ENCODE measurements at regions not wholly inside any gene's neighbourhood (a gene's known extent, or its start where the extent isn't known, plus 50 kb on each side); places are given as distances from the start of the nearest gene placed in this dataset.

- DNase-seq (ENCODE audit: low read depth in 1 of 2, low spot score in 1 of 2), result no peak
Observed at GRCh38 chr6:4563156-4563555, 213.0 kb upstream of the CDYL start.

- no peak for DNase-seq (ENCODE audit: low read depth in 1 of 2, low spot score in 1 of 2)
Observed at GRCh38 chr6:4561773-4562400, 214.3 kb upstream of the CDYL start.

GRCh38 chr6:4561078-4561435 is 215.1 kb upstream of the CDYL start:
- DNase-seq (ENCODE audit: low read depth in 1 of 2, low spot score in 1 of 2), result no peak

GRCh38 chr6:4560221-4561077 is 215.8 kb upstream of the CDYL start:
- DNase-seq (ENCODE audit: low read depth in 1 of 2, low spot score in 1 of 2), result no peak

DNA sequence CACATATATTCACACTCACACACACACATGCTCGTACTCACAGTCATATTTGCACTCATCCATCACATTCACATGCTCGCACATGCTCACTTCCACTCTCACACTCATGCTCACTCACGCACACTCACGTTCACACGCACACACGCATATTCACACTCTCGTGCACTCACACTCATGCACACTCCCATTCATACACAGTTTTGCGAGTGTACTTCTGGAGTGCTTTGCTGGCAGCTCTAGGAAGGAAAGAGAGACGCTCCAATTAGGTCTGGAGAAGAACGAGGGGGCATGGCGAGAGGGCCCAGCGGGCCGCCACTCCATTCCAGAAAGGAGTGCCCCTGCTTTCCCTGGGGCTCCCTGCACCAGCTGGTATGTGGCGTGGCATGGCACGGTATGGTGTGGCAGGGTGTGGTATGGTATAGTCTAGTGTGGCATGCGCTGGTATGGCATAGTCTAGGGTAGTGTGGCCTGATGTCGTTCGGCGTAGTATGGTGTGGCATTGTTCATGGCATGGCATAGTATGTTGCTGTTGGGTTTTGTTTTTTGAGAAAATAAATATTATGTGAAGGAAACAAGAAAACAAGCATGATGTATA is 216.8 kb upstream of the CDYL start:
- no peak for DNase-seq (ENCODE audit: low read depth in 1 of 2, low spot score in 1 of 2)

GRCh38 chr6:4554645-4555044 is 221.6 kb upstream of the CDYL start:
- no peak for DNase-seq (ENCODE audit: low read depth in 1 of 2, low spot score in 1 of 2)

- no peak for DNase-seq (ENCODE audit: low read depth in 1 of 2, low spot score in 1 of 2)
Observed at GRCh38 chr6:4553387-4553786, 222.8 kb upstream of the CDYL start.

DNA sequence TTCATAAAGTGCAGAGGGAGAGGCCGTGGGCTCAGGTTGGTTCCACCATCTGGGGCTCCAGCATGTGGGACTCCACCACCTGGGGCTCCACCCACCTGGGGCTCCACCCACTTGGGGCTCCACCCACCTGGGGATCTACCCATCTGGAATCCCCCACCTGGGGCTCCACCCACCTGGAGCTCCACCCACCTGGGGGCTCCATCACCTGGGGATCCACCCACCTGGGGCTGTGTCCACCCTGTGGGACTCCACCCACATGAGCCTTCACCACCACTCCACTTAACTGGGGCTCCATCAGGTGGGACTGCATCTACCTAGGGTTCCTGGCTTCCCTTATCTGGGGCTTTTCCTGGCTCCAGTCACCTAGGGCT is 226.0 kb upstream of the CDYL start:
- no peak for DNase-seq (ENCODE audit: low read depth in 1 of 2, low spot score in 1 of 2)

- no peak for DNase-seq (ENCODE audit: low read depth in 1 of 2, low spot score in 1 of 2)
Observed at GRCh38 chr6:4549556-4550226, 226.5 kb upstream of the CDYL start.

DNA sequence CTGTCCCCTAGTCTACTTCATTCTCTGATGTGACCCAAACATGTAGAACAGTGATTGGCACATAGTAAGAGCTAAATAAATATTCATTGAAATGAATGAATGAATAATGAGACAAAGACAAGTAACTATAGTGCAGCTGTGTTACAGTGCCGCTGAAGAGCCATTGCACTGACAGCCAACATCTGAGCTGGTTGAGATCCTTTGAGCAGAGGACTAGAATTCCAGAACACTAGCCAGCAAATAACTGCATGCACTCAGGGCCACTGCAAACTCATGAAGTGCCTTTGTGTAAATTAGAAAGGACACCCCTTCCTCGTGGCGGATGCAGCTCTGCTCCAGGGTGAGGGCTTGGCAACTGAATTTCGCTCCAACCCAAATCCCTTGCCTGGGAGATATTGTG is 230.3 kb upstream of the CDYL start:
- no peak for DNase-seq (ENCODE audit: low read depth in 1 of 2, low spot score in 1 of 2)

GRCh38 chr6:4543596-4543995 is 232.6 kb upstream of the CDYL start:
- no peak for DNase-seq (ENCODE audit: low read depth in 1 of 2, low spot score in 1 of 2)

DNA sequence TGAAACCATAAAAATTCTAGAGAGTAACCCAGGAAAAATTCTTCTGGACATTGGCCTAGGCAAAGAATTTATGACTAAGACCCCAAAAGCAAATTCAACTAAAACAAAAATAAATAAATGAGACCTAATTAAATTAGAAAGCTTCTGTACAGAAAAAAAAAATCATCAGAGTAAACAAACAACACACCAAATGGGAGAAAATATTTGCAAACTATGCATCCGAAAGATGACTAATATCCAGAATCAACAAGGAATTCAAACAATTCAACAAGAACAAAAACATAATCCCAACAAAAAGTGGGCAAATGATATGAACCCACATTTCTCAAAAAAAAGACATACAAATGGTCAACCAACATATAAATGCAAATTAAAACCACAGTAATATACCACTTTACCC is 242.6 kb upstream of the CDYL start:
- DNase-seq (ENCODE audit: low read depth in 1 of 2, low spot score in 1 of 2), result no peak

DNA sequence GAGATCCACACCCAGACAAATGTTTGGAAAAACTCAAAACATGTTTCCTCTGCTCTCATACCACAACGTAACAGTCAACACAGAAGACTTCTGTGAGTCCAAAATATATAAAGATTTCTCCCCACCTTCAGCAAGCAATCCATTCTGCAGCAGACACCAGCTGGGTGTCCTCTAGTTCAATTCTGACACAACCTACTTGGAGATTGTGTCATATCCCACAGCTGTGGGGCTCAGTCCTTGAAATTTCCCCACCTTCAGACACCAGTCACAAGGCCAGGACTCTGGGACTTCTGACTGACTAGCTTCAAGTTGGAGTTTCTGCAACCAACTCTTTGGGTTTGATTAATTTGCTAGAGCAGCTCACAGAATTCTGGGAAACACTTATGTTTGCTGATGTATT is 244.8 kb upstream of the CDYL start:
- no peak for DNase-seq (ENCODE audit: low read depth in 1 of 2, low spot score in 1 of 2)

DNA sequence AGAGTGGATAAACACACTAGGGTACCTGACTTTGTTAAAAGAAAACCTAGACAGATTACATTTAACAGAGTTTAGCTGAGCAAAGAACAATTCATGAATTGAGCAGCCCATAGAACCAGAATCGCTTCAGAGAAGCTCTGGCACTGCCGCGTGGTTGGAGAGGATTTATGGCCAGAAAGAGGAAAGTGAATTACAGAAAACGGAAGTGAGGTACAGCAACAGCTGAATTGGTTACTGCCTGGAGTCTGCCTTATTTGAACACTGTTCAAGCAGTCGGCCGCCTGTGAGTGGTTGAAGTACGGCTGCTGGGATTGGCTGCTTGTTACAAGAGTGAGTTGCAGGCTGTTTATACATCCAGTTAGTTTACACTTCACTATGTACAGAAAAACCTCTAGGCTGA is 253.8 kb upstream of the CDYL start:
- DNase-seq (ENCODE audit: low read depth in 1 of 2, low spot score in 1 of 2), result no peak

GRCh38 chr6:4521070-4521469 is 255.1 kb upstream of the CDYL start:
- DNase-seq (ENCODE audit: low read depth in 1 of 2, low spot score in 1 of 2), result no peak

DNA sequence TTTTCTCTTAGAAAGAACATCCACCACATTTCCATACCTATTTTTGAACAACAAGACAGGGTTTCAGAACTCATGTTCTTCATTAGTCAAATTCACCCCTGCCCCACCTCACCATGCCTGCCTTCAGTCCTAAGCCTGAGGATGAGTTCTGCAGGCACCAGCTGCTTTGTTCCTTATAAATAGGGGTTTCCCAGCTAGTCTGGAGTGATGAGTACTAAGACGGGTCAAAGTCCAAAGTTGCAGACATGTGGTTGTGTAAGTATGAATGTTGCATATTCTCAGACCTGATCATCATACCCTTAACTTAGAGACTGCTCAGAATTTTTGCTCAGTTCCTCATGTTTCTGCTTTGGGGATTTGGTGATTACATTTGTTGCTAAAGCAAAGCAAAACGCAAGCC is 257.7 kb upstream of the CDYL start:
- DNase-seq (ENCODE audit: low read depth in 1 of 2, low spot score in 1 of 2), result no peak

DNA sequence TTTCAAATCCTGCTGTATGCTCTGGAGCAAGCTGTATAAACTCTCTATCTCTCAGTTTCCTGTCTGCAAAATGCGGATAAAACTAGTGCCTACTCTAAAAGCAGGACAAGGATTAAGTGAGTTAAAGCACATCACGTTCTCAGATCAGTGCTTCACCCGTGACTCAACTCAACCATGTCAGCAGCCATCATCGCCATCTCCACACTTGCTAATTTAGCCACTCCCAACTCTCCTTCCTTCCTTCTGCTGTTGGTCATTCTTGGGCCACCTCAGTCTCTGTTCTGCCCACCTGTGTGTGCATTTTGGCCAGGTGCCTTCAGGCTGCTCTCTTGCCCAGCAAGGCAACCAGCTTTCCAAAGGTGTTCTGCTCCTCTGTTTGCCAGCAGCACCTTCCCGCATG is 260.0 kb upstream of the CDYL start:
- DNase-seq (ENCODE audit: low read depth in 1 of 2, low spot score in 1 of 2), result no peak

GRCh38 chr6:4513561-4513960 is 262.6 kb upstream of the CDYL start:
- no peak for DNase-seq (ENCODE audit: low read depth in 1 of 2, low spot score in 1 of 2)

- no peak for DNase-seq (ENCODE audit: low read depth in 1 of 2, low spot score in 1 of 2)
Observed at GRCh38 chr6:4512051-4512471, 264.1 kb upstream of the CDYL start.

DNA sequence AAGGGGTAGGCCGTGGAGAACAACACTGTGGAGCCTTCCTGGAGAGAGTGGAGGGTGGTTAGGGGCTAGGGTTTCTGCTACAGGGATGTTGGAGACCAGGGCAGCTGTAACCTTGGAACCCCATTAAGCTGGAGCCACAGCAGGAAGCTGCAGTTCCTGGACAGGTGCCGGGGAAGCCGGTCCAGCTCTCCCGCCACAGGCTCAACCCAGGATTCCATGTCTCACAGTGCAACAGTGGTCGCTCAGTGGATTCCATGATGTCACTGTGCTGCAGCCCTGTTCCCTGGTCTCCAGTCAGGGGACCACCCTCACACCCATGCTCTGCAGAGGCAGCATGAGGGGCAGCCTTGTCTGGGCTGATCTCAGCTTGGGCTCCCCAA is 264.6 kb upstream of the CDYL start:
- no peak for DNase-seq (ENCODE audit: low read depth in 1 of 2, low spot score in 1 of 2)

- DNase-seq (ENCODE audit: low read depth in 1 of 2, low spot score in 1 of 2), result no peak
Observed at GRCh38 chr6:4510906-4511640, 265.1 kb upstream of the CDYL start.
